K562 (cell line): ENCODE measurements at regions not wholly inside any gene's neighbourhood (a gene's known extent, or its start where the extent isn't known, plus 50 kb on each side); places are given as distances from the start of the nearest gene placed in this dataset.

ENCODE experiments used
- BCLAF1 ChIP-seq, 2 experiments: fragments of 450-650 bp in 1 of 2; IDR thresholded peaks; 2 replicates each; pipeline ENCODE4 v1.6.1; 2011 to 2017; ENCODE audit warnings: low read depth in 2 of 2, antibody characterized with exemption in 1 of 2, borderline replicate concordance in 1 of 2, low read length in 1 of 2, mild to moderate bottlenecking in 1 of 2, mixed read lengths in 1 of 2; ENCODE audit not compliant: control insufficient read depth in 1 of 2
- CHD2 ChIP-seq: IDR thresholded peaks from 2 replicates; pipeline ENCODE4 v1.6.1; 2011; ENCODE audit warnings: low read depth, low read length
- CTCF ChIP-seq, 3 experiments: IDR thresholded peaks in 2 of 3; conservative IDR thresholded peaks in 1 of 3; 2 replicates each; pipeline ENCODE4 v1.5.1; 2011 to 2012; ENCODE audit warnings: low read length in 3 of 3, mild to moderate bottlenecking in 3 of 3, control low read depth in 2 of 3, improper control_type of control experiment in 1 of 3, inconsistent platforms in 1 of 3, low read depth in 1 of 3, mixed read lengths in 1 of 3, moderate library complexity in 1 of 3; ENCODE audit not compliant: insufficient read depth in 2 of 3
- MAFF ChIP-seq: IDR thresholded peaks from 2 replicates; pipeline ENCODE4 v1.6.1; 2012; ENCODE audit warnings: low read length, improper control_type of control experiment
- MXI1 ChIP-seq: IDR thresholded peaks from 2 replicates; pipeline ENCODE4 v1.6.1; 2011; ENCODE audit warnings: low read depth, mild to moderate bottlenecking, improper control_type of control experiment, low read length
- NUFIP1 ChIP-seq: fragments of 450-650 bp; IDR thresholded peaks from 2 replicates; pipeline ENCODE4 v1.6.1; 2018; ENCODE audit not compliant: partially characterized antibody
- POLR2A ChIP-seq: fragments of 450-650 bp; conservative IDR thresholded peaks from 2 replicates; pipeline ENCODE4 v1.6.1; 2016
- SP1 ChIP-seq: sonication (generic); formaldehyde crosslinking; IDR thresholded peaks from 2 replicates; pipeline ENCODE4 v1.8.1; 2022; ENCODE audit warnings: mild to moderate bottlenecking, missing genetic modification reagents

GRCh38 chr22:48431014-48431413 is 1396.7 kb downstream of the BRD1 start:
- TF ChIP-seq SP1 (CRISPR knock-in tag) (no peak), POLR2A (no peak), CHD2 (no peak), CTCF (IDR thresholded peaks at IDR 0.05 in 2 of 3, conservative IDR thresholded peaks at IDR 0.05 in 1 of 3; ENCODE audit: insufficient read depth in 2 of 3, low read depth in 1 of 3, low read length in 3 of 3) (no peak), MXI1 (no peak), NUFIP1 (no peak), BCLAF1 (IDR thresholded peaks at IDR 0.05; ENCODE audit: borderline replicate concordance in 1 of 2, control insufficient read depth in 1 of 2, low read depth in 2 of 2, low read length in 1 of 2) (no peak), MAFF (no peak)
